ELF-1 (cell line): ENCODE measurements at regions not wholly inside any gene's neighbourhood (a gene's known extent, or its start where the extent isn't known, plus 50 kb on each side); places are given as distances from the start of the nearest gene placed in this dataset.

Source experiments
- DNase-seq: peaks from one replicate; pipeline ENCODE4 v3.0.0-alpha.2; 2016; ENCODE audit warnings: low read depth, low spot score

- no peak for DNase-seq
Observed at GRCh38 chr19:5218255-5218855, 122.3 kb downstream of the PTPRS start.

DNA sequence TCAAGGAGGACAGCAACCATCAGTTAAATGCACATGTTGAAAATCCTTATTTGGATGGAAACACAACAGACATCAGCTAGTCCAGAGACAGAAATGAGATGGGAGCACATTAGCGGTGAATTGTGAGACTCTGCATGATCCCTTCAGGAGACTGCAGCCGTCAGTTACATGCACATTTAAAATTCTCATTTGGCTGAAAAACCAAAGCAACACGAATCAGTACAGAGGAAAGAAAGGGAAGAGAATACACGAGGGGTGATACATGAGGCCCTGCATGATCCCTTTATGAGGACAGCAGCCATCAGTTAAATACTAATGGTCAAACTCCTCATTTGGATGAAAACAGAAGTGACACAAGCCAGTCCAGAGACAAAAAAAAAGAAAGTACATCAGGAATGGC lies 123.4 kb downstream of the PTPRS start:
- DNase-seq: no peak

GRCh38 chr19:5216141-5216847 lies 124.3 kb downstream of the PTPRS start:
- no peak for DNase-seq

GRCh38 chr19:5215431-5215830 lies 125.2 kb downstream of the PTPRS start:
- no peak for DNase-seq

DNA sequence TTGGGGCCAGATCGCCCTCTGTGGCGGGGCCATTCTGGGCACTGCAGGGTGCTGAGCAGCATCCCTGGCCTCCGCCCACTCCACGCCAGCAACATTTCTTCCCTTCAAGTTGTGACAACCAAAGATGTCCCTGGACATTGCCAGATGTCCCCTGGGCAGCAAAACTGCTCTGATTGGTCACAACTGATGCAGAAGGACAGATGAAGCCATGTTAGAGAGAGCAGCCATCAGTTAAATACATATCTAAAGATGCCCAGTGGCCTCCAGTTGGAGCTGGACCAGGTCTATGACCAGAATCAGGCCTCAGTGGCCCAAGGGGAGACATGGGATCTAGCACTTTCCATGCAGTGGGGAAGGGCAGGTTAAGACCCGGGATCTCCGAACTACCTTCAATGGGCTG lies 125.7 kb downstream of the PTPRS start:
- no peak for DNase-seq

GRCh38 chr19:5214371-5214770 lies 126.2 kb downstream of the PTPRS start:
- no peak for DNase-seq

GRCh38 chr19:5213667-5214066 lies 126.9 kb downstream of the PTPRS start:
- no peak for DNase-seq

- no peak for DNase-seq
Observed at GRCh38 chr19:5212101-5212500, 128.5 kb downstream of the PTPRS start.

- DNase-seq: no peak
Observed at GRCh38 chr19:5211217-5211822, 129.3 kb downstream of the PTPRS start.

DNA sequence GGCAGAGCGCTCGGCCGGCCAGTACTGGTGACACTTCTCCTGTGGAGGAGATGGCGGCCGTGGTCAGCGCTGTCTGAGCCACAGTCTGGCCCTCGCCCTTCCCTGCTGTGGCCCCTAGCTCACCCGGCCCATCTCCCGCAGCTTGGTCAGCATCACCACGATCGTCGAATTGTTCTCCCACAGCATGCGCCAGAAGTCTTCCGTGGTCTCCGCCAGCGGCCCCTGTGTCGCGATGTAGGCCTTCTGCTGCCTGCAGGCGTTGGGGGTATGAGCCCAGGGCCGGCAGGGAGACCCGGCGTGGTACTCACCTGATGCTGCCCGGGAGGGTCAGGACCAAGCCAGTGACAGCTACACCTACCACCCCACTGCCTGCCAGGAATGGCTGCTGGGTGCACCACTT lies 130.1 kb downstream of the PTPRS start:
- DNase-seq: no peak

- no peak for DNase-seq
Observed at GRCh38 chr19:5207806-5208205, 132.8 kb downstream of the PTPRS start.

DNA sequence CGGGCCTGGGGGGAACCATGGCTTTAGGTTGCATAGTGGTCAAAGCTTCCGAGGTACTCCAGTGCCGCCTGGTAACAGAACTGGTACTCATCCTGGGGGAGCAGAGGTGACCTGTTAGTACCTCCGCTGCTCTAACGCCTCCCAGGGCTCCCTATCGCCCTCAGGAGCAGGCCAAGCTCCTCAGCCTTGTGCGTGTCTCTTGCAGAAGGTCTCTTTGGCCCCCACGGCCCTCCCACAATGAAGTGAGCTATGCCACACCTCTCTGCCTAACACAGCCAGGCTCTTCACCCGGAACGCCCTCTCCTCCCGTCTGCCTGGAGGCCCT lies 133.9 kb downstream of the PTPRS start:
- DNase-seq: no peak

- no peak for DNase-seq
Observed at GRCh38 chr19:5205937-5206750, 134.5 kb downstream of the PTPRS start.

GRCh38 chr19:5205381-5205780 lies 135.2 kb downstream of the PTPRS start:
- DNase-seq: no peak

DNA sequence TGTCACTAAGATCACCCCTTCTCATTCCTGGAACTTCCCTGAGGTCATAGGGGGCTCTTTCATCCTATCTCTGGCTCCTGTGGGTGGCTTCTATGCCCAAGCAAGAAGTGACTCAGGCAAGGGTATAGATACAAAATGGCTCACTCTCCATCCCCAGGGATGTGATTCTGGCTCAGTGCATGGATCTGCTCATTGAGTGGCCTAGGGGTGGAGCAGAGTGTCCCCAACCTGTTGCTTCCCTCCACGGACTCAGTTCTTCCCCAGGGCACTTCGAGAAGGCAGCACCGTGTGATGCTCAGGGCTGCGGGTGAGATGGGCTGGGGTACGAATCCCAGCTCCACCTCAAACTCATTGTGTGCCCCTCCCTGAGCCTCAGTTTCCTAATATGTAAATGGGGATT lies 136.4 kb downstream of the PTPRS start:
- no peak for DNase-seq
